GM18868 (cell line): ENCODE measurements at regions not wholly inside any gene's neighbourhood (a gene's known extent, or its start where the extent isn't known, plus 50 kb on each side); places are given as distances from the start of the nearest gene placed in this dataset.
"Not testable (repeated sequence)": the region's sequence is repeated elsewhere in the genome, so short reads cannot be mapped to it uniquely, and the experiment has no call there.

Experiments used
- ATAC-seq: cut with Tn5 transposase; IDR thresholded peaks from one replicate; pipeline ENCODE4 v1.9.1; 2021; ENCODE audit warnings: mild to moderate bottlenecking, moderate library complexity; ENCODE audit not compliant: unreplicated experiment

GRCh38 chr6:92431502-92431901, 987.9 kb downstream of the EPHA7 start:
- no peak for ATAC-seq

- no peak for ATAC-seq
Measured at GRCh38 chr6:92428448-92428847, 990.9 kb downstream of the EPHA7 start.

- ATAC-seq = no peak
Measured at GRCh38 chr6:92427453-92427852, 991.9 kb downstream of the EPHA7 start.

GRCh38 chr6:92415656-92416055, 1003.7 kb downstream of the EPHA7 start:
- ATAC-seq = no peak

GRCh38 chr6:92408350-92408749, 1011.0 kb downstream of the EPHA7 start:
- no peak for ATAC-seq

- ATAC-seq = no peak
Measured at GRCh38 chr6:92404281-92404680, 1015.1 kb downstream of the EPHA7 start.

- ATAC-seq = no peak
Measured at GRCh38 chr6:92399911-92400310, 1019.4 kb downstream of the EPHA7 start.

GRCh38 chr6:92388706-92389105, 1030.7 kb downstream of the EPHA7 start:
- ATAC-seq = not testable (repeated sequence)

- peak; percentile 76 for ATAC-seq
Measured at GRCh38 chr6:92380803-92381601, 1038.4 kb downstream of the EPHA7 start.

- no peak for ATAC-seq
Measured at GRCh38 chr6:92377137-92377536, 1042.2 kb downstream of the EPHA7 start.

GRCh38 chr6:92376691-92377090, 1042.7 kb downstream of the EPHA7 start:
- no peak for ATAC-seq

- ATAC-seq = no peak
Measured at GRCh38 chr6:92371211-92372208, 1047.8 kb downstream of the EPHA7 start.

GRCh38 chr6:92369309-92369708, 1050.0 kb downstream of the EPHA7 start:
- ATAC-seq = no peak

- peak; percentile 36 for ATAC-seq
Measured at GRCh38 chr6:92364948-92365541, 1054.3 kb downstream of the EPHA7 start.

- no peak for ATAC-seq
Measured at GRCh38 chr6:92363111-92363510, 1056.2 kb downstream of the EPHA7 start.

GRCh38 chr6:92362404-92362803, 1057.0 kb downstream of the EPHA7 start:
- no peak for ATAC-seq

- no peak for ATAC-seq
Measured at GRCh38 chr6:92361990-92362389, 1057.4 kb downstream of the EPHA7 start.

- ATAC-seq = no peak
Measured at GRCh38 chr6:92354270-92354829, 1065.0 kb downstream of the EPHA7 start.

- no peak for ATAC-seq
Measured at GRCh38 chr6:92352130-92352529, 1067.2 kb downstream of the EPHA7 start.

- ATAC-seq = no peak
Measured at GRCh38 chr6:92341201-92341600, 1078.2 kb downstream of the EPHA7 start.
